ENCODE measurements at regions not wholly inside any gene's neighbourhood (a gene's known extent, or its start where the extent isn't known, plus 50 kb on each side); places are given as distances from the start of the nearest gene placed in this dataset.
"Not testable (repeated sequence)": the region's sequence is repeated elsewhere in the genome, so short reads cannot be mapped to it uniquely, and the experiment has no call there.

- no peak for DNase-seq
- H3K79me2 ChIP-seq (ENCODE audit: low read length): no peaks in the 10 kb centered on the region
- H3K9ac ChIP-seq (ENCODE audit: low read length): no peak overlapping the region
- H3K4me3 ChIP-seq (ENCODE audit: low read length): no peak overlapping the region
- no peaks in the 10 kb centered on the region for H3K9me2 ChIP-seq (replicated peaks; ENCODE audit: low read length)
- H3K36me3 ChIP-seq (ENCODE audit: low read depth, low read length): no peaks in the 10 kb centered on the region
- no TSS peak for BruUV-seq (replicated peaks)
- no peaks in the 10 kb centered on the region for H3K9me3 ChIP-seq (ENCODE audit: low read length)
- CTCF ChIA-PET: no interaction called here
- H4K20me1 ChIP-seq (ENCODE audit: low read length): no peaks in the 10 kb centered on the region
- intact Hi-C loops (cut with micrococcal nuclease): no loop called here
- H3K27me3 ChIP-seq (ENCODE audit: low read length): no peaks in the 10 kb centered on the region
- no peaks in the 10 kb centered on the region for H3F3A ChIP-seq (ENCODE audit: low read length, unreplicated experiment)
- H3K4me1 ChIP-seq (ENCODE audit: insufficient read depth, low read length): no peaks in the 10 kb centered on the region
- H3K4me2 ChIP-seq (ENCODE audit: low read length): no peak overlapping the region
- POLR2A ChIA-PET (ENCODE audit: unreplicated experiment): no interaction called here
- H3K27ac ChIP-seq (ENCODE audit: low read length): no peak overlapping the region
- no peak overlapping the region for H2AFZ ChIP-seq (ENCODE audit: low read length)
- TF ChIP-seq CTCF (conservative IDR thresholded peaks at IDR 0.05; ENCODE audit: low read depth, low read length) (no peak), EZH2phosphoT487 (IDR thresholded peaks at IDR 0.05; ENCODE audit: borderline replicate concordance, low read length) (no peak)
- ATAC-seq: no peak
Measured at GRCh38 chrX:20672476-20672875, 405.8 kb upstream of the RPS6KA3 start.

DNA sequence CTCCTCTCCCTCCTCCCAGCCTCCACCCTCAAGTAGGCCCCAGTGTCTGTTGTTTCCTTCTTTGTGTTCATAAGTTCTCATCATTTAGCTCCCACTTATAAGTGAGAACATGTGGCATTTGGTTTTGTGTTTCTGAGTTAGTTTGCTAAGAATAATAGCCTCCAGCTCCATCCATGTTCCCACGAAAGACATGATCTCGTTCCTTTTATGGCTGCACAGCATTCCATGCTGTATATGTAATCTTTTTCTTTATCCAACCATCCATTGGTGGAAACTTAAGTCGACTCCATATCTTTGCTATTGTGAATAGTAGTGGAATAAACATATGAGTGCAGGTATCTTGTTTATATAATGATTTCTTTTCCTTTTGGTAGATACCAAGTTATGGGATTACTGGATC, 405.0 kb upstream of the RPS6KA3 start:
- DNase-seq; POLR2A ChIA-PET (ENCODE audit: unreplicated experiment); intact Hi-C loops (cut with micrococcal nuclease): not testable (repeated sequence)

GRCh38 chrX:20670611-20671010, 403.9 kb upstream of the RPS6KA3 start:
- CTCF ChIA-PET: no interaction called here
- H3K79me2 ChIP-seq (ENCODE audit: low read length): no peaks in the 10 kb centered on the region

More for the DNA sequence above, 405.0 kb upstream of the RPS6KA3 start:
- H3F3A ChIP-seq (ENCODE audit: low read length, unreplicated experiment); CTCF ChIA-PET; H3K79me2 ChIP-seq (ENCODE audit: low read length); H3K27me3 ChIP-seq (ENCODE audit: low read length); BruUV-seq (replicated peaks); H3K36me3 ChIP-seq (ENCODE audit: low read depth, low read length); H3K4me1 ChIP-seq (ENCODE audit: insufficient read depth, low read length); H3K27ac ChIP-seq (ENCODE audit: low read length); H3K9ac ChIP-seq (ENCODE audit: low read length); H4K20me1 ChIP-seq (ENCODE audit: low read length); H2AFZ ChIP-seq (ENCODE audit: low read length); H3K4me2 ChIP-seq (ENCODE audit: low read length); H3K9me3 ChIP-seq (ENCODE audit: low read length); ATAC-seq; H3K9me2 ChIP-seq (replicated peaks; ENCODE audit: low read length); H3K4me3 ChIP-seq (ENCODE audit: low read length): not testable (repeated sequence)

More at GRCh38 chrX:20670611-20671010, 403.9 kb upstream of the RPS6KA3 start:
- ATAC-seq (no peak), DNase-seq (no peak)
- Histone ChIP-seq H2AFZ (ENCODE audit: low read length) (no peak overlapping the region), H3K36me3 (ENCODE audit: low read depth, low read length) (no peaks in the 10 kb centered on the region), H3K9me3 (ENCODE audit: low read length) (no peaks in the 10 kb centered on the region), H3K9me2 (replicated peaks; ENCODE audit: low read length) (no peaks in the 10 kb centered on the region), H3F3A (ENCODE audit: low read length, unreplicated experiment) (no peaks in the 10 kb centered on the region), H3K27me3 (ENCODE audit: low read length) (peaks cover 6% of the 10 kb centered on the region; the same call in 1 of the 2 replicates), H3K4me2 (ENCODE audit: low read length) (no peak overlapping the region), H3K4me1 (ENCODE audit: insufficient read depth, low read length) (no peaks in the 10 kb centered on the region), H4K20me1 (ENCODE audit: low read length) (no peaks in the 10 kb centered on the region), H3K4me3 (ENCODE audit: low read length) (no peak overlapping the region), H3K9ac (ENCODE audit: low read length) (no peak overlapping the region), H3K27ac (ENCODE audit: low read length) (no peak overlapping the region)
- intact Hi-C loops (cut with micrococcal nuclease): no loop called here
- TF ChIP-seq EZH2 (IDR thresholded peaks at IDR 0.05; ENCODE audit: low read length, unreplicated experiment) (no peak), EZH2phosphoT487 (IDR thresholded peaks at IDR 0.05; ENCODE audit: borderline replicate concordance, low read length) (no peak), CTCF (conservative IDR thresholded peaks at IDR 0.05; ENCODE audit: low read depth, low read length) (no peak)
- POLR2A ChIA-PET (ENCODE audit: unreplicated experiment): no interaction called here
- no TSS peak for BruUV-seq (replicated peaks)

Measured in PC-3 (cell line).